GM10248 (cell line): ENCODE measurements at regions not wholly inside any gene's neighbourhood (a gene's known extent, or its start where the extent isn't known, plus 50 kb on each side); places are given as distances from the start of the nearest gene placed in this dataset.

Experiments
- CTCF ChIA-PET: fragments of 300-600 bp; sonication (Branson Sonifier 250); formaldehyde crosslinking; extraction: SDS; loops from one replicate; lab custom pipeline; 2021; ENCODE audit warnings: antibody characterized with exemption; lab: Yijun Ruan, JAX
- POLR2A ChIA-PET: fragments of 350-650 bp; sonication (Branson Sonifier 250); formaldehyde crosslinking; extraction: SDS; loops from one replicate; lab custom pipeline; 2020; ENCODE audit warnings: antibody characterized with exemption; lab: Yijun Ruan, JAX
- DNase-seq: peaks from one replicate; pipeline ENCODE4 v3.0.0; 2012; ENCODE audit errors: extremely low spot score
- CTCF ChIP-seq: IDR thresholded peaks from 2 replicates; pipeline ENCODE4 v1.5.1; 2012; ENCODE audit warnings: mild to moderate bottlenecking, low read depth; ENCODE audit errors: extremely low read depth, missing control alignments, control extremely low read depth

GRCh38 chr21:16005996-16006395, 276.2 kb downstream of the USP25 start:
- no peak for DNase-seq
- POLR2A ChIA-PET = no interaction called here
- TF ChIP-seq CTCF = no peak
- CTCF ChIA-PET = interaction anchor here (1.0 to 1.2 kb wide), 2 partner anchors 14 to 22 kb away, joined by 3 read pairs; no protein-coding TSS in a partner anchor

- DNase-seq = no peak
- ChIA-PET POLR2A (no interaction called here), CTCF (no interaction called here)
- no peak for TF ChIP-seq CTCF
Observed at GRCh38 chr21:16007943-16008342, 278.2 kb downstream of the USP25 start.

GRCh38 chr21:16011719-16012118, 281.9 kb downstream of the USP25 start:
- ChIA-PET CTCF (interaction anchor here (1.1 kb wide), 1 partner anchor 70 kb away, joined by 3 read pairs; no protein-coding TSS in a partner anchor), POLR2A (interaction anchor here (0.6 kb wide), 1 partner anchor 552 kb away, joined by 5 read pairs; no protein-coding TSS in a partner anchor)
- no peak for DNase-seq
- TF ChIP-seq CTCF = no peak

- TF ChIP-seq CTCF = no peak
- CTCF ChIA-PET = no interaction called here
- POLR2A ChIA-PET = no interaction called here
- DNase-seq = no peak
Observed at GRCh38 chr21:16013570-16013969, 283.8 kb downstream of the USP25 start.

GRCh38 chr21:16020878-16021277, 291.1 kb downstream of the USP25 start:
- ChIA-PET CTCF (interaction anchor here (1.3 kb wide), 1 partner anchor 15 kb away, joined by 3 read pairs; no protein-coding TSS in a partner anchor), POLR2A (no interaction called here)
- no peak for TF ChIP-seq CTCF
- DNase-seq = no peak

GRCh38 chr21:16022116-16022515, 292.3 kb downstream of the USP25 start:
- no peak for TF ChIP-seq CTCF
- POLR2A ChIA-PET = no interaction called here
- CTCF ChIA-PET = no interaction called here
- DNase-seq = no peak
